ENCODE measurements at regions not wholly inside any gene's neighbourhood (a gene's known extent, or its start where the extent isn't known, plus 50 kb on each side); places are given as distances from the start of the nearest gene placed in this dataset.
A peak's percentile ranks its signal among the peaks of the same experiment; 100 is the strongest.

DNA sequence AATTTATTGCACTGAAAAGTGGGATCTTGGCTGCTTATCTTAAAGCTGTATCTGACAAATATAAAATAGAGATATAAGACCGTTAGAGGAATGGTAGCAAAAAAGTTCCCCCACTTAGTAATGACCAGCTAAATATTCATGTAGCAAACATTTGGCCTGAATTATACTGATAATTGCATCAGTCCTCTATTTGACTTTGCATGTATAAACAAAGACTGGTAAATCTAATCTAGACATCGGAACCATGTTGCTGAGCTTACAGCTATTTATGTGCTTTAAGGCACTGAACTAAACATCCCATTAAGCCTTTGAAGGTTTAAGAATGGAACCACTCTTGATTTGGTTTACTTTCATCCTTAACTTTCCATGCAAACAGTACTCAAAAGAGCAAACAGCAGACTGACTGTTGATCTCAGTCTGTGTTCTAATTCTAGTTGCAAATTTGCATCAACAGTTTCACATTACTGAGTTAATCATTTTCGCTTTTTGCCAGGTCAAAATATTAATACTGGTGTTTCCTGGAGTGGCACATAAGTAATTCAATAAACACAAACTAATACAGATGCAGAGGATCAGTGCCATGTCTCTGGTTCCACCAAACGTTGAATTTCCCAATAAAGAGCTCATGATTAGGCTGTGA lies 203.5 kb upstream of the HTR2A start:
- Mint-ChIP-seq H3K4me1 (no peaks in the 10 kb centered on the region), H3K9me3 (peaks cover 14% of the 10 kb centered on the region), H3K36me3 (ENCODE audit: low read depth) (no peaks in the 10 kb centered on the region), H3K27me3 (ENCODE audit: low read depth) (no peaks in the 10 kb centered on the region), H3K4me3 (no peak overlapping the region), H3K27ac (peak overlapping the region in 1 of 3 experiments; percentile 30)
- TF ChIP-seq, protein P1, sequence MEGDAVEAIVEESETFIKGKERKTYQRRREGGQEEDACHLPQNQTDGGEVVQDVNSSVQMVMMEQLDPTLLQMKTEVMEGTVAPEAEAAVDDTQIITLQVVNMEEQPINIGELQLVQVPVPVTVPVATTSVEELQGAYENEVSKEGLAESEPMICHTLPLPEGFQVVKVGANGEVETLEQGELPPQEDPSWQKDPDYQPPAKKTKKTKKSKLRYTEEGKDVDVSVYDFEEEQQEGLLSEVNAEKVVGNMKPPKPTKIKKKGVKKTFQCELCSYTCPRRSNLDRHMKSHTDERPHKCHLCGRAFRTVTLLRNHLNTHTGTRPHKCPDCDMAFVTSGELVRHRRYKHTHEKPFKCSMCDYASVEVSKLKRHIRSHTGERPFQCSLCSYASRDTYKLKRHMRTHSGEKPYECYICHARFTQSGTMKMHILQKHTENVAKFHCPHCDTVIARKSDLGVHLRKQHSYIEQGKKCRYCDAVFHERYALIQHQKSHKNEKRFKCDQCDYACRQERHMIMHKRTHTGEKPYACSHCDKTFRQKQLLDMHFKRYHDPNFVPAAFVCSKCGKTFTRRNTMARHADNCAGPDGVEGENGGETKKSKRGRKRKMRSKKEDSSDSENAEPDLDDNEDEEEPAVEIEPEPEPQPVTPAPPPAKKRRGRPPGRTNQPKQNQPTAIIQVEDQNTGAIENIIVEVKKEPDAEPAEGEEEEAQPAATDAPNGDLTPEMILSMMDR (IDR thresholded peaks at IDR 0.05; ENCODE audit: unreplicated experiment in 3 of 3) = no peak

DNA sequence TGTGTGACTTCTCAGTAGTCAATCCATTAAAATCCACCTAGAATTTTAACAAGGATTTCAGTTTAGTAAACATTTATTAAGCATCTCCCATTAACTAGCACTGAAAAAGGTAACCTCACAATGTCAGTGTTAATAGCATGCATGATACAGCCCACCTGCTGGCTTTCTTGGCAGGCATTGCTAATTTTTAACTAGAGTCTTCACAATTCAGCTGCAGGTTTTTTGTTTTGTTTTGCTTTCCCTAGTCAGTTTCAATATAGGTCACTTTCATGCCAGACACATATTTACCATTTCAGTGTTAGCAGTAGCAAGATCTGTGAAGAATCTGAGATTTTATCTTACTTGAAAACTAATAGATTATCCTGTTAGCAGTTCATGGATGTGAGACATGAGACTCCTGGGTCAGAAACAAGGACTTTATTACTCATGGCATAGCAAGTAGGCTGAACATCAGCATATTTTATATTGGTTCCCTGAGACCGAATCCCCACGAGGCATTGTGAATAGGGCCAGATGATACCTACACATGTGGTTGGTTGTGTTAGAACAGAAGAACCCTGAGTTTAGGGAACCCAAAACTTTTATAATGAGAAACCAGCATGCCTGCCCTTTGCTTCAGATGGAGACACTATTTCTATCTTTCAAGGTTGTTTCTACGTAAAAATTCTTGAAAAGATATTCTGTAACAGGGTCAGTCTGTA lies 198.0 kb upstream of the HTR2A start:
- H3K4me1 Mint-ChIP-seq = peaks cover 5% of the 10 kb centered on the region
- H3K4me3 Mint-ChIP-seq = no peak overlapping the region
- no peaks in the 10 kb centered on the region for H3K27me3 Mint-ChIP-seq (ENCODE audit: low read depth)
- peak overlapping the region in 1 of 3 experiments; percentile 83 for H3K27ac Mint-ChIP-seq
- peaks cover 2% of the 10 kb centered on the region for H3K9me3 Mint-ChIP-seq
- TF ChIP-seq, protein P1 (IDR thresholded peaks at IDR 0.05; ENCODE audit: unreplicated experiment in 3 of 3) = no peak
- no peaks in the 10 kb centered on the region for H3K36me3 Mint-ChIP-seq (ENCODE audit: low read depth)

DNA sequence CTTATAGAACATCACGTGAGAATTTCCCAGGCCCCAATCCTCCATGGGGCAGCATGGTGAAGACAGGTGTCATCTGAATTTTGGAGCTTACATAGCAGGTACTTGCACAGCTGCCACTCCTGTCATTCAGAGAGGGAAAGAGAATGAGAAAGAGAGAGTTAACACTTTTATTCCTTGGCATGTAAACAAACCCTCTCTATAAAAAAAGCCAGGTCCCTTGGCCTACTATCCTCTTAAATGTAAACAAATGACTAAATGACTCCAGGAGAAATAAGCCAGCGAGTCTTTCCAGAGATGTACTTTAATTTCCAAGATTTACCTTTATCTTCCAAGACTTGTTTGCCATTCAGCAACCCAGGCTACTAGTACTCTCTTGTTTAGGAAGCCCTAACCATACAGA lies 195.3 kb upstream of the HTR2A start:
- H3K4me3 Mint-ChIP-seq = no peak overlapping the region
- no peaks in the 10 kb centered on the region for H3K36me3 Mint-ChIP-seq (ENCODE audit: low read depth)
- H3K27me3 Mint-ChIP-seq (ENCODE audit: low read depth) = no peaks in the 10 kb centered on the region
- TF ChIP-seq, protein P1 (IDR thresholded peaks at IDR 0.05; ENCODE audit: unreplicated experiment in 3 of 3) = no peak
- peaks cover 5% of the 10 kb centered on the region for H3K4me1 Mint-ChIP-seq
- no peak overlapping the region for H3K27ac Mint-ChIP-seq
- H3K9me3 Mint-ChIP-seq = no peaks in the 10 kb centered on the region

DNA sequence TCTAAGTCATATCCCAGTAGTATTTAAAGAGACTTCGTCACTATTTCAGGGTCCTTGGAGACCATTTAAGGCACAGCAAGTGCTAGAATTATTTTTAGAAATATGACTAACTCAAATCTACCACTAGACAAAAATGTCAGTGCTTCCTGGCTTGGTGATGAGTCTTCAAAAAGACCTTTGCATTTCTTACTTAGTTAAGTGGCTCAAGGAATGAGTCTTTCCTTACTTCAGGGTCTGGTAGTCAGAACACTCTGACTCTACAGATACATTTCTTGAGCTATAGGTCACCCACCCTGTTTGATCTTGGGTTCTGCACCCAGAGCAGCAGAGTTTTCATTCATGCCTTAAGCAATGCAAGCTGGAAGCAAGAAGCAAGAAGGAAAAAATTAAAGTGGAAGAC lies 191.0 kb upstream of the HTR2A start:
- H3K4me3 Mint-ChIP-seq = no peak overlapping the region
- TF ChIP-seq, protein P1 (IDR thresholded peaks at IDR 0.05; ENCODE audit: unreplicated experiment in 3 of 3) = no peak
- no peak overlapping the region for H3K27ac Mint-ChIP-seq
- no peaks in the 10 kb centered on the region for H3K36me3 Mint-ChIP-seq (ENCODE audit: low read depth)
- H3K9me3 Mint-ChIP-seq = no peaks in the 10 kb centered on the region
- H3K27me3 Mint-ChIP-seq (ENCODE audit: low read depth) = no peaks in the 10 kb centered on the region
- peaks cover 5% of the 10 kb centered on the region for H3K4me1 Mint-ChIP-seq

DNA sequence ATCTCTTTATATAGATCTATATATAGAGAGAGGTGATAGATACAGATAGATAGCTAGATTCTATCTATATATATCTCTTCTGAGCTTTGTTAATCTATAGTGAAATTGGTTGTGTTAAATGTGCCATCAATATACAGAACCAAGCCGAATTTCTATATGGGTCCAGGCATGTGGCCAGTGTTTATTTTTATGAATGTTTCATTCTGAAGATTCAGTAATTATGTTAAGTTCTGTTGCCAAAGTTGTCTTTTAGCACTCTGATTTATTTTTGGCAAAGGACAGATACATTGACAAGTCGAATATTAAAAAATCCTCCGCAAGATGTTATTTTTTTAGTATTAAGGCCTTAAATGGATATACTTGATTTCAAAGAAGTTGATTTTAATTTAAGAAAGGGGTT lies 190.4 kb upstream of the HTR2A start:
- TF ChIP-seq, protein P1 (IDR thresholded peaks at IDR 0.05; ENCODE audit: unreplicated experiment in 3 of 3) = no peak
- Mint-ChIP-seq H3K4me3 (no peak overlapping the region), H3K27ac (no peak overlapping the region), H3K27me3 (ENCODE audit: low read depth) (no peaks in the 10 kb centered on the region), H3K4me1 (peaks cover 5% of the 10 kb centered on the region), H3K36me3 (ENCODE audit: low read depth) (no peaks in the 10 kb centered on the region), H3K9me3 (no peaks in the 10 kb centered on the region)

DNA sequence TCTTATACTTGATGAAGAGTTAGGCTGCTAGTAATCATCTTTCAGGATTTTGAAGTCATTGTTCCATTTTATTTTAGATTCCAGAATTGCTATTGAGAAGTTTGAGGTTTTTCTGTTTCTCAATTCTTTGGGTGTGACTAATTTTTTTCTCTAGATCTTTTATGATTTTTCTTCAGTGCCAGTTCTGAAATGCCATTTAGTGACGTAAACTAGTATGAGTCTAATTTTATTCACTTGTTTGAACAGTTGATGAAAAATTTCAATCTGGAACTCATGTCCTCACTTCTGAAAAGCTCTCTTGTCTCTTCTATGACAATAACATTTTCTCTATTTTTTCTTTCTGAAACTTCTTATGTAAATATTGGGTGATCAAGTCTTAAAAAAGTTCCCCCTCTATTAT lies 188.5 kb upstream of the HTR2A start:
- Mint-ChIP-seq H3K27ac (no peak overlapping the region), H3K4me1 (no peaks in the 10 kb centered on the region), H3K27me3 (ENCODE audit: low read depth) (no peaks in the 10 kb centered on the region), H3K4me3 (no peak overlapping the region), H3K36me3 (ENCODE audit: low read depth) (no peaks in the 10 kb centered on the region), H3K9me3 (no peaks in the 10 kb centered on the region)
- TF ChIP-seq, protein P1 (IDR thresholded peaks at IDR 0.05; ENCODE audit: unreplicated experiment in 3 of 3) = no peak

Data from nephron (organoid).